Suppressor macrophage treated with lipopolysaccharide for 1 hour (primary cell): ENCODE measurements at regions not wholly inside any gene's neighbourhood (a gene's known extent, or its start where the extent isn't known, plus 50 kb on each side); places are given as distances from the start of the nearest gene placed in this dataset.
"Not testable (repeated sequence)": the region's sequence is repeated elsewhere in the genome, so short reads cannot be mapped to it uniquely, and the experiment has no call there.

Experiments
- DNase-seq, 3 donors: peaks; one replicate each; pipeline ENCODE4 v3.0.0-alpha.2; 2020 to 2022

- DNase-seq: no peak
Observed at GRCh38 chr9:104980039-104980654, 52.2 kb upstream of the ABCA1 start.

- DNase-seq: no peak
Observed at GRCh38 chr9:104981543-104982129, 53.7 kb upstream of the ABCA1 start.

GRCh38 chr9:104982543-104982942 lies 54.6 kb upstream of the ABCA1 start:
- DNase-seq: no peak

- DNase-seq: no peak
Observed at GRCh38 chr9:104983491-104983890, 55.5 kb upstream of the ABCA1 start.

GRCh38 chr9:104984121-104984520 lies 56.2 kb upstream of the ABCA1 start:
- peak in 2 of 3 donors; percentile 33 to 34 for DNase-seq

GRCh38 chr9:104984542-104984941 lies 56.6 kb upstream of the ABCA1 start:
- no peak for DNase-seq

- no peak for DNase-seq
Observed at GRCh38 chr9:104984948-104985347, 57.0 kb upstream of the ABCA1 start.

- DNase-seq: no peak
Observed at GRCh38 chr9:104986096-104986495, 58.1 kb upstream of the ABCA1 start.

GRCh38 chr9:104987743-104988142 lies 59.8 kb upstream of the ABCA1 start:
- no peak for DNase-seq

- DNase-seq: no peak
Observed at GRCh38 chr9:104988539-104988938, 60.6 kb upstream of the ABCA1 start.

- peak; percentile 84 to 94 (median 90) for DNase-seq
Observed at GRCh38 chr9:104991144-104991953, 63.4 kb upstream of the ABCA1 start.

GRCh38 chr9:104992659-104993058 lies 64.7 kb upstream of the ABCA1 start:
- DNase-seq: no peak

- peak; percentile 76 to 94 (median 89) for DNase-seq
Observed at GRCh38 chr9:104993291-104993963, 65.5 kb upstream of the ABCA1 start.

GRCh38 chr9:104997536-104997935 lies 69.6 kb upstream of the ABCA1 start:
- DNase-seq: no peak

GRCh38 chr9:104999136-104999535 lies 71.2 kb upstream of the ABCA1 start:
- peak in 1 of 3 donors; percentile 27 for DNase-seq

- not testable (repeated sequence) for DNase-seq
Observed at GRCh38 chr9:105000529-105000928, 72.6 kb upstream of the ABCA1 start.

GRCh38 chr9:105004466-105005090 lies 76.6 kb upstream of the ABCA1 start:
- DNase-seq: peak in 2 of 3 donors; percentile 36 to 52

GRCh38 chr9:105005186-105005585 lies 77.2 kb upstream of the ABCA1 start:
- DNase-seq: peak in 1 of 3 donors; percentile 29

- DNase-seq: no peak
Observed at GRCh38 chr9:105006514-105006913, 78.6 kb upstream of the ABCA1 start.

GRCh38 chr9:105007143-105007542 lies 79.2 kb upstream of the ABCA1 start:
- DNase-seq: peak; percentile 92 to 98 (median 96)

GRCh38 chr9:105010089-105010488 lies 82.1 kb upstream of the ABCA1 start:
- DNase-seq: peak in 1 of 3 donors; percentile 42

GRCh38 chr9:105021917-105022316 lies 94.0 kb upstream of the ABCA1 start:
- no peak for DNase-seq

- DNase-seq: not testable (repeated sequence)
Observed at GRCh38 chr9:105022545-105022944, 94.6 kb upstream of the ABCA1 start.
